ENCODE measurements at regions not wholly inside any gene's neighbourhood (a gene's known extent, or its start where the extent isn't known, plus 50 kb on each side); places are given as distances from the start of the nearest gene placed in this dataset.
"Not testable (repeated sequence)": the region's sequence is repeated elsewhere in the genome, so short reads cannot be mapped to it uniquely, and the experiment has no call there.

GRCh38 chr19:28299649-28300048 is 913.3 kb downstream of the UQCRFS1 start:
- H4K5ac ChIP-seq (ENCODE audit: low read length): no peak overlapping the region
- no CpG with 5 or more reads among the region's 7 CpGs for WGBS (ENCODE audit: extremely low coverage, insufficient coverage, low lambda C conversion rate)
- H3K4me1 ChIP-seq (ENCODE audit: control insufficient read depth, low read depth, low read length): no peaks in the 10 kb centered on the region
- H3K23ac ChIP-seq (ENCODE audit: low read length): no peak overlapping the region
- no peaks in the 10 kb centered on the region for H3K79me2 ChIP-seq (ENCODE audit: control insufficient read depth, insufficient read depth, low read length)
- no peak overlapping the region for H2BK120ac ChIP-seq (ENCODE audit: low read depth, low read length)
- no peaks in the 10 kb centered on the region for H3K36me3 ChIP-seq (ENCODE audit: control insufficient read depth, insufficient read depth, low read length)
- H3K4ac ChIP-seq (ENCODE audit: low read depth, low read length): no peak overlapping the region
- H3K27me3 ChIP-seq (ENCODE audit: insufficient read depth, low read length, poor library complexity): no peaks in the 10 kb centered on the region
- no peak overlapping the region for H3K9ac ChIP-seq (ENCODE audit: low read length)
- no peaks in the 10 kb centered on the region for H3K79me1 ChIP-seq (ENCODE audit: low read length)
- H3K27ac ChIP-seq (ENCODE audit: low read depth, low read length): no peak overlapping the region
- H2AK5ac ChIP-seq (ENCODE audit: low read length): no peak overlapping the region
- H3K56ac ChIP-seq (ENCODE audit: low read length): no peak overlapping the region
- DNase-seq: no peak
- no peak overlapping the region for H3K4me3 ChIP-seq (ENCODE audit: low read length)
- no peak overlapping the region for H4K8ac ChIP-seq (ENCODE audit: low read depth, low read length)
- H3K4me2 ChIP-seq (ENCODE audit: low read length): no peak overlapping the region
- H2BK5ac ChIP-seq (ENCODE audit: low read length): no peak overlapping the region
- no peak overlapping the region for H3K18ac ChIP-seq (ENCODE audit: low read length)
- H2BK15ac ChIP-seq (replicated peaks; ENCODE audit: low read depth): no peak overlapping the region

GRCh38 chr19:28297586-28298157 is 915.3 kb downstream of the UQCRFS1 start:
- Histone ChIP-seq H2BK120ac (ENCODE audit: low read depth, low read length) (no peak overlapping the region), H4K8ac (ENCODE audit: low read depth, low read length) (no peak overlapping the region), H3K27me3 (ENCODE audit: insufficient read depth, low read length, poor library complexity) (no peaks in the 10 kb centered on the region), H3K4me2 (ENCODE audit: low read length) (no peak overlapping the region), H3K4me3 (ENCODE audit: low read length) (no peak overlapping the region), H2BK5ac (ENCODE audit: low read length) (no peak overlapping the region), H2AK5ac (ENCODE audit: low read length) (no peak overlapping the region), H3K23ac (ENCODE audit: low read length) (no peak overlapping the region), H3K4me1 (ENCODE audit: control insufficient read depth, low read depth, low read length) (peaks cover 2% of the 10 kb centered on the region), H3K36me3 (ENCODE audit: control insufficient read depth, insufficient read depth, low read length) (no peaks in the 10 kb centered on the region), H4K5ac (ENCODE audit: low read length) (no peak overlapping the region), H3K56ac (ENCODE audit: low read length) (peak overlapping the region; percentile 57), H3K4ac (ENCODE audit: low read depth, low read length) (no peak overlapping the region), H3K79me2 (ENCODE audit: control insufficient read depth, insufficient read depth, low read length) (no peaks in the 10 kb centered on the region), H3K9ac (ENCODE audit: low read length) (no peak overlapping the region), H3K18ac (ENCODE audit: low read length) (no peak overlapping the region), H3K79me1 (ENCODE audit: low read length) (no peaks in the 10 kb centered on the region), H3K27ac (ENCODE audit: low read depth, low read length) (no peak overlapping the region), H2BK15ac (replicated peaks; ENCODE audit: low read depth) (no peak overlapping the region)
- WGBS (ENCODE audit: extremely low coverage, insufficient coverage, low lambda C conversion rate): no CpG with 5 or more reads among the region's 11 CpGs
- DNase-seq: no peak

GRCh38 chr19:28297036-28297435 is 915.9 kb downstream of the UQCRFS1 start:
- H3K4me3 ChIP-seq (ENCODE audit: low read length): no peak overlapping the region
- no peak overlapping the region for H3K4me2 ChIP-seq (ENCODE audit: low read length)
- no peaks in the 10 kb centered on the region for H3K79me1 ChIP-seq (ENCODE audit: low read length)
- no peak overlapping the region for H2BK120ac ChIP-seq (ENCODE audit: low read depth, low read length)
- DNase-seq: no peak
- no peak overlapping the region for H3K4ac ChIP-seq (ENCODE audit: low read depth, low read length)
- H2BK5ac ChIP-seq (ENCODE audit: low read length): no peak overlapping the region
- H2BK15ac ChIP-seq (replicated peaks; ENCODE audit: low read depth): no peak overlapping the region
- no peak overlapping the region for H4K5ac ChIP-seq (ENCODE audit: low read length)
- no peak overlapping the region for H3K56ac ChIP-seq (ENCODE audit: low read length)
- no peaks in the 10 kb centered on the region for H3K36me3 ChIP-seq (ENCODE audit: control insufficient read depth, insufficient read depth, low read length)
- no peak overlapping the region for H2AK5ac ChIP-seq (ENCODE audit: low read length)
- no peak overlapping the region for H3K18ac ChIP-seq (ENCODE audit: low read length)
- no peak overlapping the region for H3K9ac ChIP-seq (ENCODE audit: low read length)
- WGBS (ENCODE audit: extremely low coverage, insufficient coverage, low lambda C conversion rate): no CpG with 5 or more reads among the region's 2 CpGs
- H3K27ac ChIP-seq (ENCODE audit: low read depth, low read length): no peak overlapping the region
- no peak overlapping the region for H4K8ac ChIP-seq (ENCODE audit: low read depth, low read length)
- H3K4me1 ChIP-seq (ENCODE audit: control insufficient read depth, low read depth, low read length): peaks cover 4% of the 10 kb centered on the region
- H3K23ac ChIP-seq (ENCODE audit: low read length): no peak overlapping the region
- no peaks in the 10 kb centered on the region for H3K27me3 ChIP-seq (ENCODE audit: insufficient read depth, low read length, poor library complexity)
- H3K79me2 ChIP-seq (ENCODE audit: control insufficient read depth, insufficient read depth, low read length): no peaks in the 10 kb centered on the region

- H3K79me2 ChIP-seq (ENCODE audit: control insufficient read depth, insufficient read depth, low read length): no peaks in the 10 kb centered on the region
- no peak overlapping the region for H2BK5ac ChIP-seq (ENCODE audit: low read length)
- WGBS (ENCODE audit: extremely low coverage, insufficient coverage, low lambda C conversion rate): no CpG with 5 or more reads among the region's 4 CpGs
- H3K36me3 ChIP-seq (ENCODE audit: control insufficient read depth, insufficient read depth, low read length): no peaks in the 10 kb centered on the region
- no peak overlapping the region for H3K4me2 ChIP-seq (ENCODE audit: low read length)
- H3K4ac ChIP-seq (ENCODE audit: low read depth, low read length): no peak overlapping the region
- no peak overlapping the region for H4K5ac ChIP-seq (ENCODE audit: low read length)
- H3K79me1 ChIP-seq (ENCODE audit: low read length): no peaks in the 10 kb centered on the region
- H4K8ac ChIP-seq (ENCODE audit: low read depth, low read length): no peak overlapping the region
- H3K27me3 ChIP-seq (ENCODE audit: insufficient read depth, low read length, poor library complexity): no peaks in the 10 kb centered on the region
- H2BK15ac ChIP-seq (replicated peaks; ENCODE audit: low read depth): no peak overlapping the region
- no peak overlapping the region for H3K9ac ChIP-seq (ENCODE audit: low read length)
- no peak overlapping the region for H2AK5ac ChIP-seq (ENCODE audit: low read length)
- no peak overlapping the region for H3K56ac ChIP-seq (ENCODE audit: low read length)
- no peak for DNase-seq
- H2BK120ac ChIP-seq (ENCODE audit: low read depth, low read length): no peak overlapping the region
- peaks cover 8% of the 10 kb centered on the region for H3K4me1 ChIP-seq (ENCODE audit: control insufficient read depth, low read depth, low read length)
- H3K23ac ChIP-seq (ENCODE audit: low read length): no peak overlapping the region
- no peak overlapping the region for H3K18ac ChIP-seq (ENCODE audit: low read length)
- no peak overlapping the region for H3K27ac ChIP-seq (ENCODE audit: low read depth, low read length)
- H3K4me3 ChIP-seq (ENCODE audit: low read length): no peak overlapping the region
Measured at GRCh38 chr19:28296506-28296905, 916.4 kb downstream of the UQCRFS1 start.

- H3K36me3 ChIP-seq (ENCODE audit: control insufficient read depth, insufficient read depth, low read length); H3K79me2 ChIP-seq (ENCODE audit: control insufficient read depth, insufficient read depth, low read length); H3K56ac ChIP-seq (ENCODE audit: low read length); H2AK5ac ChIP-seq (ENCODE audit: low read length); H3K27ac ChIP-seq (ENCODE audit: low read depth, low read length); H3K4me2 ChIP-seq (ENCODE audit: low read length); H3K79me1 ChIP-seq (ENCODE audit: low read length); DNase-seq; H4K5ac ChIP-seq (ENCODE audit: low read length); H3K4ac ChIP-seq (ENCODE audit: low read depth, low read length); H3K27me3 ChIP-seq (ENCODE audit: insufficient read depth, low read length, poor library complexity); H3K9ac ChIP-seq (ENCODE audit: low read length); H3K23ac ChIP-seq (ENCODE audit: low read length); H2BK5ac ChIP-seq (ENCODE audit: low read length); H3K18ac ChIP-seq (ENCODE audit: low read length); H3K4me3 ChIP-seq (ENCODE audit: low read length); H2BK120ac ChIP-seq (ENCODE audit: low read depth, low read length); H2BK15ac ChIP-seq (replicated peaks; ENCODE audit: low read depth); H4K8ac ChIP-seq (ENCODE audit: low read depth, low read length): not testable (repeated sequence)
- WGBS (ENCODE audit: extremely low coverage, insufficient coverage, low lambda C conversion rate): no CpG with 5 or more reads among the region's 1 CpG
- peaks cover 11% of the 10 kb centered on the region for H3K4me1 ChIP-seq (ENCODE audit: control insufficient read depth, low read depth, low read length)
Measured at GRCh38 chr19:28294975-28295374, 918.0 kb downstream of the UQCRFS1 start.

GRCh38 chr19:28294395-28294794 is 918.6 kb downstream of the UQCRFS1 start:
- Histone ChIP-seq H2BK5ac (ENCODE audit: low read length) (no peak overlapping the region), H2BK15ac (replicated peaks; ENCODE audit: low read depth) (no peak overlapping the region), H3K9ac (ENCODE audit: low read length) (no peak overlapping the region), H3K4me3 (ENCODE audit: low read length) (no peak overlapping the region), H3K27me3 (ENCODE audit: insufficient read depth, low read length, poor library complexity) (no peaks in the 10 kb centered on the region), H3K23ac (ENCODE audit: low read length) (no peak overlapping the region), H3K27ac (ENCODE audit: low read depth, low read length) (no peak overlapping the region), H4K8ac (ENCODE audit: low read depth, low read length) (no peak overlapping the region), H3K4me1 (ENCODE audit: control insufficient read depth, low read depth, low read length) (peaks cover 14% of the 10 kb centered on the region), H2AK5ac (ENCODE audit: low read length) (no peak overlapping the region), H4K5ac (ENCODE audit: low read length) (no peak overlapping the region), H3K36me3 (ENCODE audit: control insufficient read depth, insufficient read depth, low read length) (no peaks in the 10 kb centered on the region), H3K79me1 (ENCODE audit: low read length) (no peaks in the 10 kb centered on the region), H3K4ac (ENCODE audit: low read depth, low read length) (no peak overlapping the region), H3K56ac (ENCODE audit: low read length) (peak overlapping the region; percentile 62), H3K18ac (ENCODE audit: low read length) (peak overlapping the region; percentile 29), H3K4me2 (ENCODE audit: low read length) (no peak overlapping the region), H2BK120ac (ENCODE audit: low read depth, low read length) (no peak overlapping the region), H3K79me2 (ENCODE audit: control insufficient read depth, insufficient read depth, low read length) (no peaks in the 10 kb centered on the region)
- no CpG with 5 or more reads among the region's 6 CpGs for WGBS (ENCODE audit: extremely low coverage, insufficient coverage, low lambda C conversion rate)
- DNase-seq: peak; percentile 41

All from mesendoderm (in vitro differentiated cells).